ENCODE measurements at regions not wholly inside any gene's neighbourhood (a gene's known extent, or its start where the extent isn't known, plus 50 kb on each side); places are given as distances from the start of the nearest gene placed in this dataset.

GRCh38 chr2:14288016-14288415 is 344.5 kb upstream of the LRATD1 start:
- H3K27me3 ChIP-seq (ENCODE audit: low read depth): no peaks in the 10 kb centered on the region
- no peaks in the 10 kb centered on the region for H3K4me1 ChIP-seq
- H3K36me3 ChIP-seq: no peaks in the 10 kb centered on the region
- H3K9me3 ChIP-seq: no peaks in the 10 kb centered on the region
- ATAC-seq: peak in 1 of 2 donors; percentile 15
- no peak overlapping the region for H3K27ac ChIP-seq
- TF ChIP-seq CTCF (IDR thresholded peaks at IDR 0.05): no peak
- intact Hi-C loops (cut with DNase I): no loop called here
- no peak overlapping the region for H3K4me3 ChIP-seq
- no peak for DNase-seq

GRCh38 chr2:14292964-14293363 is 339.6 kb upstream of the LRATD1 start:
- no peaks in the 10 kb centered on the region for H3K36me3 ChIP-seq
- ATAC-seq: no peak
- intact Hi-C loops (cut with DNase I): no loop called here
- H3K27ac ChIP-seq: no peak overlapping the region
- no peaks in the 10 kb centered on the region for H3K4me1 ChIP-seq
- H3K27me3 ChIP-seq (ENCODE audit: low read depth): no peaks in the 10 kb centered on the region
- no peak for TF ChIP-seq CTCF (IDR thresholded peaks at IDR 0.05)
- no peak for DNase-seq
- H3K4me3 ChIP-seq: no peak overlapping the region
- H3K9me3 ChIP-seq: no peaks in the 10 kb centered on the region

- no peak overlapping the region for H3K27ac ChIP-seq
- DNase-seq (no peak), ATAC-seq (no peak)
- intact Hi-C loops (cut with DNase I): no loop called here
- H3K36me3 ChIP-seq: no peaks in the 10 kb centered on the region
- no peak for TF ChIP-seq CTCF (IDR thresholded peaks at IDR 0.05)
- H3K4me1 ChIP-seq: no peaks in the 10 kb centered on the region
- no peaks in the 10 kb centered on the region for H3K9me3 ChIP-seq
- no peaks in the 10 kb centered on the region for H3K27me3 ChIP-seq (ENCODE audit: low read depth)
- no peak overlapping the region for H3K4me3 ChIP-seq
Measured at GRCh38 chr2:14297340-14297739, 335.2 kb upstream of the LRATD1 start.

- Histone ChIP-seq H3K27ac (no peak overlapping the region), H3K27me3 (ENCODE audit: low read depth) (no peaks in the 10 kb centered on the region), H3K4me3 (no peak overlapping the region), H3K4me1 (no peaks in the 10 kb centered on the region), H3K9me3 (no peaks in the 10 kb centered on the region), H3K36me3 (no peaks in the 10 kb centered on the region)
- DNase-seq (no peak), ATAC-seq (no peak)
- no peak for TF ChIP-seq CTCF (IDR thresholded peaks at IDR 0.05)
- intact Hi-C loops (cut with DNase I): no loop called here
Measured at GRCh38 chr2:14297906-14298305, 334.6 kb upstream of the LRATD1 start.

GRCh38 chr2:14301331-14301730 is 331.2 kb upstream of the LRATD1 start:
- intact Hi-C loops (cut with DNase I): no loop called here
- no peaks in the 10 kb centered on the region for H3K36me3 ChIP-seq
- ATAC-seq: no peak

More at GRCh38 chr2:14301331-14301730, 331.2 kb upstream of the LRATD1 start:
- H3K27me3 ChIP-seq (ENCODE audit: low read depth): no peaks in the 10 kb centered on the region
- H3K4me1 ChIP-seq: no peaks in the 10 kb centered on the region
- TF ChIP-seq CTCF (IDR thresholded peaks at IDR 0.05): no peak
- DNase-seq: no peak
- H3K9me3 ChIP-seq: no peaks in the 10 kb centered on the region
- H3K27ac ChIP-seq: no peak overlapping the region
- no peak overlapping the region for H3K4me3 ChIP-seq

Data from lower lobe of right lung (tissue), 2 donors.